Spleen (tissue), 11 donors: ENCODE measurements at regions not wholly inside any gene's neighbourhood (a gene's known extent, or its start where the extent isn't known, plus 50 kb on each side); places are given as distances from the start of the nearest gene placed in this dataset.

Source experiments
- DNase-seq: peaks from one replicate; pipeline ENCODE4 v3.0.0-alpha.2; 2020
- H3K27ac ChIP-seq, 8 donors: fragments of 200-600 bp; sonication (generic) in 7 of 8; 1 replicate in 4 of 8; 2 replicates in 4 of 8; pipeline versions ENCODE4 v1.5.0 to v1.8.0; 2016 to 2021; ENCODE audit warnings: inconsistent platforms in 4 of 8, mild to moderate bottlenecking in 4 of 8, moderate library complexity in 1 of 8
- H3K27me3 ChIP-seq, 7 donors: fragments of 200-600 bp; sonication (generic) in 6 of 7; replicated peaks in 1 of 7; 1 replicate in 4 of 7; 2 replicates in 3 of 7; pipeline versions ENCODE4 v1.5.0 to v1.8.0; 2016 to 2021; ENCODE audit warnings: inconsistent platforms in 3 of 7, mild to moderate bottlenecking in 1 of 7
- H3K36me3 ChIP-seq, 6 donors: fragments of 200-600 bp; sonication (generic) in 5 of 6; 1 replicate in 4 of 6; 2 replicates in 2 of 6; pipeline versions ENCODE4 v1.5.0 to v1.8.0; 2016 to 2021; ENCODE audit warnings: inconsistent platforms in 2 of 6
- H3K4me1 ChIP-seq, 6 donors: fragments of 200-600 bp; sonication (generic) in 5 of 6; 1 replicate in 3 of 6; 2 replicates in 3 of 6; pipeline versions ENCODE4 v1.5.0 to v1.8.0; 2016 to 2021; ENCODE audit warnings: inconsistent platforms in 3 of 6
- H3K4me3 ChIP-seq, 8 donors: fragments of 200-600 bp; sonication (generic) in 7 of 8; 1 replicate in 4 of 8; 2 replicates in 4 of 8; pipeline versions ENCODE4 v1.5.0 to v1.8.0; 2016 to 2021; ENCODE audit warnings: inconsistent platforms in 4 of 8, mild to moderate bottlenecking in 4 of 8, moderate library complexity in 2 of 8
- H3K9me3 ChIP-seq, 8 donors: fragments of 200-600 bp; sonication (generic) in 7 of 8; 1 replicate in 4 of 8; 2 replicates in 4 of 8; pipeline versions ENCODE4 v1.5.0 to v1.8.0; 2016 to 2021; ENCODE audit warnings: inconsistent platforms in 4 of 8
- CTCF ChIP-seq, 11 experiments: fragments of 200-600 bp in 7 of 11; fragments of 450-650 bp in 4 of 11; sonication (generic) in 4 of 11; IDR thresholded peaks in 8 of 11; conservative IDR thresholded peaks in 3 of 11; 1 replicate in 7 of 11; 2 replicates in 4 of 11; pipeline versions ENCODE4 v1.4.0 to v1.8.0; 2016 to 2021; ENCODE audit warnings: antibody characterized with exemption in 11 of 11, inconsistent platforms in 4 of 11, mild to moderate bottlenecking in 1 of 11
- POLR2A ChIP-seq, 3 donors: fragments of 450-650 bp; IDR thresholded peaks; one replicate each; pipeline ENCODE4 v1.5.1; 2017; ENCODE audit warnings: antibody characterized with exemption in 3 of 3, mild to moderate bottlenecking in 1 of 3
- POLR2AphosphoS5 ChIP-seq, 3 donors: sonication (generic); formaldehyde crosslinking; IDR thresholded peaks; one replicate each; pipeline ENCODE4 v1.5.1; 2017; ENCODE audit warnings: antibody characterized with exemption in 3 of 3
- WGBS, 5 donors: extraction: QIAGEN DNeasy Blood & Tissue Kit in 3 of 5; methylation state at CpG; one replicate each; pipeline versions ENCODE4 v1.1.5 to v1.1.7; 2013 to 2018; 5-methylcytosine and 5-hydroxymethylcytosine counted together
- intact Hi-C: fragments of 100-400 bp; cut with DNase I; formaldehyde crosslinking; loops from one replicate; pipeline ENCODE4 v1.15.0; 2023; ENCODE audit warnings: low total_unique reads
- donor health status: healthy with polysubstance abuse.
- donor health status: DM: no; HTN: no; CAD: no; lungs with moderate emphysema.
- donor health status: DM: no; HTN: no; CAD: no.
- donor health status: Bipolar disorder and iron deficiency.
- donor health status: healthy.
- donor health status: DM: no; HTN: no; CAD: no.
- donor health status: DM: yes; HTN: yes; CAD: no.

- Histone ChIP-seq H3K4me3 (no peak overlapping the region), H3K9me3 (peaks cover 0 to 6% (median 0%) of the 10 kb centered on the region in 8 donors), H3K36me3 (no peaks in the 10 kb centered on the region), H3K4me1 (no peaks in the 10 kb centered on the region), H3K27me3 (no peaks in the 10 kb centered on the region), H3K27ac (no peak overlapping the region)
- DNase-seq, result no peak
- intact Hi-C loops, result no loop called here
- 68 to 75% (median 72%) methylated on average over 2 of the region's 2 CpGs for WGBS, 5 donors
- TF ChIP-seq POLR2AphosphoS5 (IDR thresholded peaks at IDR 0.05) (no peak), CTCF (IDR thresholded peaks at IDR 0.05 in 8 of 11, conservative IDR thresholded peaks at IDR 0.05 in 3 of 11) (no peak), POLR2A (IDR thresholded peaks at IDR 0.05) (no peak)
Measured at GRCh38 chr9:11045589-11045988, 432.8 kb upstream of the PTPRD start.

GRCh38 chr9:11063263-11063662 is 450.5 kb upstream of the PTPRD start:
- no peak for TF ChIP-seq POLR2AphosphoS5 (IDR thresholded peaks at IDR 0.05)
- TF ChIP-seq CTCF (IDR thresholded peaks at IDR 0.05 in 8 of 11, conservative IDR thresholded peaks at IDR 0.05 in 3 of 11), result no peak
- no peak for TF ChIP-seq POLR2A (IDR thresholded peaks at IDR 0.05)
- no peak overlapping the region for H3K4me3 ChIP-seq
- no peaks in the 10 kb centered on the region for H3K36me3 ChIP-seq
- no peaks in the 10 kb centered on the region for H3K9me3 ChIP-seq
- H3K4me1 ChIP-seq, result no peaks in the 10 kb centered on the region
- intact Hi-C loops, result no loop called here
- DNase-seq, result no peak
- no peak overlapping the region for H3K27ac ChIP-seq
- no peaks in the 10 kb centered on the region for H3K27me3 ChIP-seq

- TF ChIP-seq POLR2A (IDR thresholded peaks at IDR 0.05) (no peak), POLR2AphosphoS5 (IDR thresholded peaks at IDR 0.05) (no peak), CTCF (IDR thresholded peaks at IDR 0.05 in 8 of 11, conservative IDR thresholded peaks at IDR 0.05 in 3 of 11) (no peak)
- WGBS, 5 donors, result 81 to 88% (median 84%) methylated on average over 9 of the region's 9 CpGs
- Histone ChIP-seq H3K4me3 (no peak overlapping the region), H3K36me3 (no peaks in the 10 kb centered on the region), H3K9me3 (no peaks in the 10 kb centered on the region), H3K27me3 (no peaks in the 10 kb centered on the region), H3K27ac (no peak overlapping the region), H3K4me1 (no peaks in the 10 kb centered on the region)
- DNase-seq, result no peak
- intact Hi-C loops, result no loop called here
Measured at GRCh38 chr9:11064909-11065308, 452.1 kb upstream of the PTPRD start.

DNA sequence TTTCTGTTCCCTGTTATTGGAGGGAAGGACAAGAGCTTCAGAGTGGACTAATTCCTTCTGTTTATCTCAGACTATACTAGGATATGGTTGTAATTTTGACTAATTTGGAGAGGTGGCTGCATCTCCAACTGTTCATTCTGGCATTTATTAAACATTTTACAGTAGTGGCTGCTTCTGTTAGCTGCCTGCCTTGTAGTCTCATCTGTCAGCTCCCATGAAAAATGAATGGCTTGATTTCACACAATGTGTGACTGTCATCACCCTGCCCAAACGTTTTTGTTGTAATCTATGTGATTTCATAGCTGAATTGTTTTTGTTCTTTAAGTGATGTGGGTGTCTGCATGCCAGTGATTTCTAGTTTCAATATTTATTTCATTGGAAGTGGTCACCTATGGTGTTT is 459.4 kb upstream of the PTPRD start:
- no peak for DNase-seq
- no peaks in the 10 kb centered on the region for H3K27me3 ChIP-seq
- intact Hi-C loops, result no loop called here
- H3K27ac ChIP-seq, result no peak overlapping the region
- H3K9me3 ChIP-seq, result peaks cover 0 to 11% (median 0%) of the 10 kb centered on the region in 8 donors
- H3K4me1 ChIP-seq, result no peaks in the 10 kb centered on the region
- TF ChIP-seq CTCF (IDR thresholded peaks at IDR 0.05 in 8 of 11, conservative IDR thresholded peaks at IDR 0.05 in 3 of 11) (no peak), POLR2A (IDR thresholded peaks at IDR 0.05) (no peak), POLR2AphosphoS5 (IDR thresholded peaks at IDR 0.05) (no peak)
- WGBS, 5 donors, result 5 to 11% (median 10%) methylated on average over 1 of the region's 1 CpG
- no peaks in the 10 kb centered on the region for H3K36me3 ChIP-seq
- no peak overlapping the region for H3K4me3 ChIP-seq
